ENCODE measurements at regions not wholly inside any gene's neighbourhood (a gene's known extent, or its start where the extent isn't known, plus 50 kb on each side); places are given as distances from the start of the nearest gene placed in this dataset.

DNA sequence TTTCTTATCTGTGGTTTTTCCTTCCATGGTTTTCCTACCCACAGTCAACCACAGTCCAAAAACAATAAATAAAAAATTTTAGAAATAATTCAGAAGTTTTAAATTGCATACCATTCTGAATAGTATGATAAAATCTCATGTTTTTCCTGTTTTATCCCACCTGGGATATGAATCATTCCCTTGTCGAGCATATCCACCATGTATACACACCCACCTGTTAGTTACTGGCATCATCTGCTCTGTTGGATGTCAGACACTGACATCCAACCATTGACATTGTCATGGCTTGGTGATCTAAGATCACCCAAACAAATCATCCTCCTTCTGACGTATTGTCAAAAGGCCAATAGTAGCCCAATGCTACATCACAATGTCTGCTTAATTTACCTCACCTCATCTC is 749.8 kb downstream of the TNS3 start:
- RAD21 ChIA-PET (ENCODE audit: low non-redundant PET in 1 of 2, low total read pairs in 2 of 2, uncharacterized antibody in 2 of 2, unreplicated experiment in 2 of 2): no interaction called here
- Histone ChIP-seq H3K4me1 (ENCODE audit: control insufficient read depth in 1 of 2, insufficient read depth in 2 of 2, low read length in 2 of 2) (no peaks in the 10 kb centered on the region), H3K9me2 (ENCODE audit: insufficient read depth) (no peaks in the 10 kb centered on the region), H3K4me2 (ENCODE audit: low read length) (no peak overlapping the region), H3K4me3 (replicated peaks in 1 of 2; ENCODE audit: low read depth in 1 of 2, low read length in 2 of 2) (no peak overlapping the region), H4K20me1 (ENCODE audit: insufficient read depth) (no peaks in the 10 kb centered on the region), H3K79me2 (ENCODE audit: insufficient read depth, low read length) (no peaks in the 10 kb centered on the region), H3K27ac (ENCODE audit: low read depth, low read length) (no peak overlapping the region), H3K9ac (ENCODE audit: low read length) (no peak overlapping the region), H3K9me3 (ENCODE audit: control insufficient read depth in 1 of 2, insufficient read depth in 1 of 2, low read depth in 1 of 2, low read length in 2 of 2) (no peaks in the 10 kb centered on the region), H3K36me3 (ENCODE audit: control insufficient read depth in 1 of 2, insufficient read depth in 2 of 2, low read length in 2 of 2) (no peaks in the 10 kb centered on the region), H2AFZ (ENCODE audit: low read depth, low read length, poor library complexity, severe bottlenecking) (no peak overlapping the region), H3K27me3 (ENCODE audit: insufficient read depth, low read length) (no peaks in the 10 kb centered on the region)
- DNase-seq (ENCODE audit: low read depth, low spot score) (no peak), ATAC-seq (no peak)
- intact Hi-C loops (cut with micrococcal nuclease): no loop called here
- TF ChIP-seq, protein P1, sequence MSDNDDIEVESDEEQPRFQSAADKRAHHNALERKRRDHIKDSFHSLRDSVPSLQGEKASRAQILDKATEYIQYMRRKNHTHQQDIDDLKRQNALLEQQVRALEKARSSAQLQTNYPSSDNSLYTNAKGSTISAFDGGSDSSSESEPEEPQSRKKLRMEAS (IDR thresholded peaks at IDR 0.05): no peak
- TF ChIP-seq SP1 (IDR thresholded peaks at IDR 0.05; ENCODE audit: low read depth) (no peak), YY1 (IDR thresholded peaks at IDR 0.05; ENCODE audit: extremely low read depth, insufficient replicate concordance, low read depth, low read length) (no peak), SRF (IDR thresholded peaks at IDR 0.05; ENCODE audit: low read depth) (no peak), RAD21 (IDR thresholded peaks at IDR 0.05; ENCODE audit: low read depth) (no peak), ZFX (IDR thresholded peaks at IDR 0.05) (no peak), ZNF274 (IDR thresholded peaks at IDR 0.05; ENCODE audit: low read depth, low read length) (no peak), CBX3 (IDR thresholded peaks at IDR 0.05; ENCODE audit: low read depth) (no peak), EGR1 (IDR thresholded peaks at IDR 0.05; ENCODE audit: low read depth) (no peak), EZH2 (IDR thresholded peaks at IDR 0.05) (no peak), FOSL1 (IDR thresholded peaks at IDR 0.05; ENCODE audit: low read depth) (no peak), JUND (IDR thresholded peaks at IDR 0.05) (no peak), CEBPB (IDR thresholded peaks at IDR 0.05; ENCODE audit: low read depth) (no peak)
- TF ChIP-seq, protein P2, sequence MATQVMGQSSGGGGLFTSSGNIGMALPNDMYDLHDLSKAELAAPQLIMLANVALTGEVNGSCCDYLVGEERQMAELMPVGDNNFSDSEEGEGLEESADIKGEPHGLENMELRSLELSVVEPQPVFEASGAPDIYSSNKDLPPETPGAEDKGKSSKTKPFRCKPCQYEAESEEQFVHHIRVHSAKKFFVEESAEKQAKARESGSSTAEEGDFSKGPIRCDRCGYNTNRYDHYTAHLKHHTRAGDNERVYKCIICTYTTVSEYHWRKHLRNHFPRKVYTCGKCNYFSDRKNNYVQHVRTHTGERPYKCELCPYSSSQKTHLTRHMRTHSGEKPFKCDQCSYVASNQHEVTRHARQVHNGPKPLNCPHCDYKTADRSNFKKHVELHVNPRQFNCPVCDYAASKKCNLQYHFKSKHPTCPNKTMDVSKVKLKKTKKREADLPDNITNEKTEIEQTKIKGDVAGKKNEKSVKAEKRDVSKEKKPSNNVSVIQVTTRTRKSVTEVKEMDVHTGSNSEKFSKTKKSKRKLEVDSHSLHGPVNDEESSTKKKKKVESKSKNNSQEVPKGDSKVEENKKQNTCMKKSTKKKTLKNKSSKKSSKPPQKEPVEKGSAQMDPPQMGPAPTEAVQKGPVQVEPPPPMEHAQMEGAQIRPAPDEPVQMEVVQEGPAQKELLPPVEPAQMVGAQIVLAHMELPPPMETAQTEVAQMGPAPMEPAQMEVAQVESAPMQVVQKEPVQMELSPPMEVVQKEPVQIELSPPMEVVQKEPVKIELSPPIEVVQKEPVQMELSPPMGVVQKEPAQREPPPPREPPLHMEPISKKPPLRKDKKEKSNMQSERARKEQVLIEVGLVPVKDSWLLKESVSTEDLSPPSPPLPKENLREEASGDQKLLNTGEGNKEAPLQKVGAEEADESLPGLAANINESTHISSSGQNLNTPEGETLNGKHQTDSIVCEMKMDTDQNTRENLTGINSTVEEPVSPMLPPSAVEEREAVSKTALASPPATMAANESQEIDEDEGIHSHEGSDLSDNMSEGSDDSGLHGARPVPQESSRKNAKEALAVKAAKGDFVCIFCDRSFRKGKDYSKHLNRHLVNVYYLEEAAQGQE (IDR thresholded peaks at IDR 0.05; ENCODE audit: low read depth): no peak
- TF ChIP-seq, protein P3, sequence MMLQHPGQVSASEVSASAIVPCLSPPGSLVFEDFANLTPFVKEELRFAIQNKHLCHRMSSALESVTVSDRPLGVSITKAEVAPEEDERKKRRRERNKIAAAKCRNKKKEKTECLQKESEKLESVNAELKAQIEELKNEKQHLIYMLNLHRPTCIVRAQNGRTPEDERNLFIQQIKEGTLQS (IDR thresholded peaks at IDR 0.05): no peak
- TF ChIP-seq, protein P4, sequence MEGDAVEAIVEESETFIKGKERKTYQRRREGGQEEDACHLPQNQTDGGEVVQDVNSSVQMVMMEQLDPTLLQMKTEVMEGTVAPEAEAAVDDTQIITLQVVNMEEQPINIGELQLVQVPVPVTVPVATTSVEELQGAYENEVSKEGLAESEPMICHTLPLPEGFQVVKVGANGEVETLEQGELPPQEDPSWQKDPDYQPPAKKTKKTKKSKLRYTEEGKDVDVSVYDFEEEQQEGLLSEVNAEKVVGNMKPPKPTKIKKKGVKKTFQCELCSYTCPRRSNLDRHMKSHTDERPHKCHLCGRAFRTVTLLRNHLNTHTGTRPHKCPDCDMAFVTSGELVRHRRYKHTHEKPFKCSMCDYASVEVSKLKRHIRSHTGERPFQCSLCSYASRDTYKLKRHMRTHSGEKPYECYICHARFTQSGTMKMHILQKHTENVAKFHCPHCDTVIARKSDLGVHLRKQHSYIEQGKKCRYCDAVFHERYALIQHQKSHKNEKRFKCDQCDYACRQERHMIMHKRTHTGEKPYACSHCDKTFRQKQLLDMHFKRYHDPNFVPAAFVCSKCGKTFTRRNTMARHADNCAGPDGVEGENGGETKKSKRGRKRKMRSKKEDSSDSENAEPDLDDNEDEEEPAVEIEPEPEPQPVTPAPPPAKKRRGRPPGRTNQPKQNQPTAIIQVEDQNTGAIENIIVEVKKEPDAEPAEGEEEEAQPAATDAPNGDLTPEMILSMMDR (IDR thresholded peaks at IDR 0.05 in 2 of 3, conservative IDR thresholded peaks at IDR 0.05 in 1 of 3; ENCODE audit: borderline replicate concordance in 1 of 3, insufficient read depth in 1 of 3, low read depth in 2 of 3, low read length in 2 of 3): no peak
- CTCF ChIA-PET: no interaction called here
- POLR2A ChIA-PET: no interaction called here
- BruUV-seq (replicated peaks): no TSS peak
